A549 (cell line): ENCODE measurements at regions not wholly inside any gene's neighbourhood (a gene's known extent, or its start where the extent isn't known, plus 50 kb on each side); places are given as distances from the start of the nearest gene placed in this dataset.

Source experiments
- ATAC-seq, 2 experiments: fragments of 200-7000 bp in 1 of 2; fragments of >200 bp in 1 of 2; cut with Nextera tagmentation in 1 of 2; cut with Tn5 transposase in 1 of 2; 3 replicates each; pipeline versions ENCODE4 v1.8.0 to v1.9.1; 2018 to 2020; ENCODE audit warnings: mild to moderate bottlenecking in 1 of 2, moderate library complexity in 1 of 2
- CTCF ChIA-PET: fragments of 300-600 bp; sonication (Branson Sonifier 250); formaldehyde crosslinking; extraction: SDS; loops from one replicate; lab custom pipeline; 2021; ENCODE audit warnings: antibody characterized with exemption, inconsistent platforms; lab: Yijun Ruan, JAX
- POLR2A ChIA-PET: fragments of 350-600 bp; formaldehyde crosslinking; extraction: SDS; loops from one replicate; lab custom pipeline; 2021; ENCODE audit warnings: antibody characterized with exemption, inconsistent platforms; lab: Yijun Ruan, JAX
- DNase-seq, 2 experiments: peaks; one replicate each; pipeline versions ENCODE4 v3.0.0 to v3.0.0-alpha.2; 2011 to 2016; ENCODE audit warnings: low read depth in 1 of 2, low spot score in 1 of 2
- FAIRE-seq: peaks from 2 replicates; lab custom pipeline; 2011; peaks lifted over from hg19 to GRCh38; lab: Jason Lieb, UNC
- H3K27ac ChIP-seq, 2 experiments: fragments of >200 bp; sonication (Bioruptor Twin); formaldehyde crosslinking; 3 replicates each; pipeline ENCODE4 v1.5.1; 2016 to 2017
- H3K4me1 ChIP-seq: fragments of >200 bp; sonication (Bioruptor Twin); formaldehyde crosslinking; 3 replicates; pipeline ENCODE4 v1.6.1; 2016
- H3K4me2 ChIP-seq: fragments of >200 bp; sonication (Bioruptor Twin); formaldehyde crosslinking; 3 replicates; pipeline ENCODE4 v1.6.1; 2016
- H3K4me3 ChIP-seq: fragments of >200 bp; sonication (Bioruptor Twin); formaldehyde crosslinking; 3 replicates; pipeline ENCODE4 v1.5.1; 2016
- H3K9me3 ChIP-seq: fragments of >200 bp; sonication (Bioruptor Twin); formaldehyde crosslinking; 3 replicates; pipeline ENCODE4 v1.6.1; 2016
- EHF ChIP-seq: fragments of 250-450 bp; sonication (Bioruptor Pico); IDR thresholded peaks from 2 replicates; pipeline ENCODE4 v1.5.0; 2020; ENCODE audit warnings: mild to moderate bottlenecking
- EP300 ChIP-seq, 2 experiments: fragments of >200 bp; sonication (Bioruptor Twin); formaldehyde crosslinking; IDR thresholded peaks; 2 replicates in 1 of 2; 3 replicates in 1 of 2; pipeline ENCODE4 v1.6.1; 2016 to 2017
- FOXS1 ChIP-seq: fragments of 250-450 bp; sonication (Bioruptor Pico); IDR thresholded peaks from 2 replicates; pipeline ENCODE4 v1.5.0; 2020; ENCODE audit warnings: mild to moderate bottlenecking, moderate library complexity
- GATA3 ChIP-seq: IDR thresholded peaks from 2 replicates; pipeline ENCODE4 v1.6.1; 2012; ENCODE audit warnings: borderline replicate concordance
- HEYL ChIP-seq: fragments of 250-450 bp; sonication (Bioruptor Pico); IDR thresholded peaks from 2 replicates; pipeline ENCODE4 v1.8.0; 2021; ENCODE audit warnings: mild to moderate bottlenecking, moderate library complexity
- HOXB13 ChIP-seq: fragments of 250-450 bp; sonication (Bioruptor Pico); IDR thresholded peaks from 2 replicates; pipeline ENCODE4 v1.5.0; 2020; ENCODE audit warnings: low read depth, mild to moderate bottlenecking, moderate library complexity
- HOXB5 ChIP-seq: fragments of 250-450 bp; sonication (Bioruptor Pico); IDR thresholded peaks from 2 replicates; pipeline ENCODE4 v1.5.0; 2020; ENCODE audit warnings: mild to moderate bottlenecking, moderate library complexity
- MAFK ChIP-seq: fragments of 450-650 bp; IDR thresholded peaks from 2 replicates; pipeline ENCODE4 v1.6.1; 2014; ENCODE audit not compliant: partially characterized antibody
- MAZ ChIP-seq: fragments of 150-350 bp; IDR thresholded peaks from 2 replicates; pipeline ENCODE4 v1.6.1; 2014; ENCODE audit warnings: antibody characterized with exemption, low read depth, low read length, borderline replicate concordance
- NFE2L2 ChIP-seq: fragments of 150-350 bp; conservative IDR thresholded peaks from 2 replicates; pipeline ENCODE4 v1.6.1; 2014; ENCODE audit warnings: low read length
- NPAS2 ChIP-seq: fragments of 250-450 bp; sonication (Bioruptor Pico); IDR thresholded peaks from 2 replicates; pipeline ENCODE4 v1.8.0; 2022; ENCODE audit warnings: mild to moderate bottlenecking, moderate library complexity, borderline replicate concordance
- RARB ChIP-seq: fragments of 250-450 bp; sonication (Bioruptor Pico); IDR thresholded peaks from 2 replicates; pipeline ENCODE4 v1.8.0; 2021; ENCODE audit warnings: mild to moderate bottlenecking, moderate library complexity
- RFX5 ChIP-seq: fragments of 450-650 bp; IDR thresholded peaks from 2 replicates; pipeline ENCODE4 v1.7.1; 2014; ENCODE audit warnings: antibody characterized with exemption, mild to moderate bottlenecking, moderate library complexity
- RNF2 ChIP-seq: fragments of 200-600 bp; sonication (generic); IDR thresholded peaks from 2 replicates; pipeline ENCODE4 v1.6.1; 2016; ENCODE audit warnings: low read depth, mild to moderate bottlenecking, antibody characterized with exemption, moderate library complexity, borderline replicate concordance
- SMC3 ChIP-seq: fragments of >200 bp; sonication (Bioruptor Twin); formaldehyde crosslinking; IDR thresholded peaks from 3 replicates; pipeline ENCODE4 v1.6.1; 2018; ENCODE audit warnings: inconsistent platforms
- TFCP2L1 ChIP-seq: fragments of 250-450 bp; sonication (Bioruptor Pico); IDR thresholded peaks from 2 replicates; pipeline ENCODE4 v1.5.0; 2021; ENCODE audit warnings: mild to moderate bottlenecking
- WGBS: methylation state at CpG from one replicate; pipeline ENCODE4 v1.1.6; 2017; ENCODE audit errors: missing lambda C conversion rate; 5-methylcytosine and 5-hydroxymethylcytosine counted together
- TF ChIP-seq, protein P1 (sequence below): fragments of 450-650 bp; IDR thresholded peaks from 2 replicates; pipeline ENCODE4 v1.6.1; 2014; ENCODE audit warnings: antibody characterized with exemption
- TF ChIP-seq, protein P2 (sequence below): IDR thresholded peaks from 2 replicates; pipeline ENCODE4 v1.6.1; 2012
- TF ChIP-seq, protein P3 (sequence below): fragments of 200-600 bp; sonication (generic); IDR thresholded peaks from 2 replicates; pipeline ENCODE4 v1.6.1; 2016; ENCODE audit warnings: antibody characterized with exemption, mild to moderate bottlenecking, moderate library complexity
- TF ChIP-seq, protein P4 (sequence below): IDR thresholded peaks from 2 replicates; pipeline ENCODE4 v1.6.1; 2012; ENCODE audit warnings: low read depth, borderline replicate concordance

DNA sequence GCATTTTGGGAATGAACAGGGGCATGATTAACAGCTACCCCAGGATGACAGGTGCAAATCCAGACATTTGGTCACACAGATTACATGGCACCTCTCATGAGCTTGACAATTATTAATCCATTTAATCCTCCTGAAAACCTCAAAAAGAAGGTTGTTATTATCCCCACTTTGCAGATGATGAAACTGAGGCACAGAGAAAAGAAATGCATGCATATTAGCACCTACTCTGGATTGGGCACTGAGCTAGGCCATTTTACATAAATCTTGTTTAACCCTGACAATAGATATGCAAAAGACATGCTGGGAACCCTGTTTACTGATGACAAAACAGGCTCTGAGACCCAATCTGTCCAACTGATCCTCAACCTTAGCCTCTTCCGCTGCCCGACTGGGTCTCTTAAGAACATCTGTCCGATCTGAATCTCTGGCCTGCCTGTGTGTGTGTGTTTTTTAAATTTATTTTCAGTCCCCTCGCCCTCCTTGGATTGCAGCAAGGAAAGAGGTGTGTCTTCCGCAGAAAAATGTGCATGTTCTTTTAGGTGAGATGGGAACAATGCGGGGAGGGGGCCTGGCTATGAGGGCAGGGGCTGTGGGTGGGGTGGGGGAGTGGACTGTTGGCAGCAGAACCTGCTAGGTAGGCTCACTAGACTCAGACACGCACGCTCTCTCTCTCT lies 162.5 kb downstream of the WNT7A start:
- TF ChIP-seq, protein P1, sequence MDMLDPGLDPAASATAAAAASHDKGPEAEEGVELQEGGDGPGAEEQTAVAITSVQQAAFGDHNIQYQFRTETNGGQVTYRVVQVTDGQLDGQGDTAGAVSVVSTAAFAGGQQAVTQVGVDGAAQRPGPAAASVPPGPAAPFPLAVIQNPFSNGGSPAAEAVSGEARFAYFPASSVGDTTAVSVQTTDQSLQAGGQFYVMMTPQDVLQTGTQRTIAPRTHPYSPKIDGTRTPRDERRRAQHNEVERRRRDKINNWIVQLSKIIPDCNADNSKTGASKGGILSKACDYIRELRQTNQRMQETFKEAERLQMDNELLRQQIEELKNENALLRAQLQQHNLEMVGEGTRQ, result no peak
- no peak for TF ChIP-seq HEYL (CRISPR knock-in tag)
- Histone ChIP-seq H3K27ac (no peak overlapping the region), H3K4me2 (no peak overlapping the region), H3K9me3 (0 out of 3 replicates have a peak, but pooled peaks cover 3% of the 10 kb centered on the region), H3K4me1 (no peaks in the 10 kb centered on the region), H3K4me3 (no peak overlapping the region)
- no peak for ATAC-seq
- CTCF ChIA-PET, result no interaction called here
- FAIRE-seq, result no peak
- 53% methylated on average over 8 of the region's 8 CpGs for WGBS
- POLR2A ChIA-PET, result no interaction called here
- DNase-seq, result no peak

DNA sequence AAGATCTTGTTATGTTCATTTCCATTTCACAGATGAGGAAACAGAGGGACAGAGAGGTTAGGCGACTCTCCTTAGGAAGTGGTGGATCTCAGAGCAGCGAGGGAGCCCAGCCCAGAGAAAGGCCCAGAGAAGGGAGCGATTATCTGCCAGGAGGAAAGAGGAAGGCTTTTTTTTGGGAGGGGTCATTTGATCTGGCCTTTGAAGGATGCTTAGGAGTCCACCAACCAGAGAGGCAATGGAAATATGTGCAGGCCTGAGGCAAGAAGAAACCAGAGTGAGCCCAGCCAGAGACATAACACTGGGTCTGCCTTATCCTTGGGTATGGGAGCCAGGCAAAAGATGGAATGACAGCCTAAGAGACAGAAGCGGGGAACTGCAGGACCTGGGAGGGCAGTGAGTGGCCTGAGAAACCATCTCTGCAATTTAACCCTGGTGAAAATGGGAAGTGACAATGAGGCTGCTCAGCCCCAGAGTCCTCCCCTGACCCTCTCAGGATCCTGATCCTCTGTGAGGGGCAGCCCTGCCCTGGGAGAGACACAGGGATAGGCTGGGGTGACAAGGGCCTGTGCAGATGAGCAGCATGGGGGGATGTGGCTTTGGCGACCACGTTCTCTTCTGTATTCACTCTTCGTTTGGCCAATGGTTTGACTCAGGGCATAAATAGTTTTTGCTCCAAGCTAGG lies 163.2 kb downstream of the WNT7A start:
- ATAC-seq (peak in 1 of 2 experiments; percentile 23; a peak in 1 of 6 replicates), DNase-seq (no peak), FAIRE-seq (no peak)
- Histone ChIP-seq H3K4me1 (no peaks in the 10 kb centered on the region), H3K9me3 (0 out of 3 replicates have a peak, but pooled peaks cover 3% of the 10 kb centered on the region), H3K4me2 (no peak overlapping the region), H3K4me3 (no peak overlapping the region), H3K27ac (no peak overlapping the region)
- CTCF ChIA-PET, result no interaction called here
- POLR2A ChIA-PET, result no interaction called here
- 43% methylated on average over 7 of the region's 7 CpGs for WGBS
- TF ChIP-seq TFCP2L1 (no peak), EP300 (IDR thresholded peaks at IDR 0.05) (no peak), HOXB13 (no peak), RNF2 (no peak), GATA3 (no peak), HOXB5 (no peak), MAFK (no peak), SMC3 (no peak), FOXS1 (CRISPR knock-in tag) (no peak), RARB (CRISPR knock-in tag) (no peak), NPAS2 (no peak), MAZ (no peak), EHF (CRISPR knock-in tag) (no peak), RFX5 (no peak), NFE2L2 (no peak)
- TF ChIP-seq, protein P2, sequence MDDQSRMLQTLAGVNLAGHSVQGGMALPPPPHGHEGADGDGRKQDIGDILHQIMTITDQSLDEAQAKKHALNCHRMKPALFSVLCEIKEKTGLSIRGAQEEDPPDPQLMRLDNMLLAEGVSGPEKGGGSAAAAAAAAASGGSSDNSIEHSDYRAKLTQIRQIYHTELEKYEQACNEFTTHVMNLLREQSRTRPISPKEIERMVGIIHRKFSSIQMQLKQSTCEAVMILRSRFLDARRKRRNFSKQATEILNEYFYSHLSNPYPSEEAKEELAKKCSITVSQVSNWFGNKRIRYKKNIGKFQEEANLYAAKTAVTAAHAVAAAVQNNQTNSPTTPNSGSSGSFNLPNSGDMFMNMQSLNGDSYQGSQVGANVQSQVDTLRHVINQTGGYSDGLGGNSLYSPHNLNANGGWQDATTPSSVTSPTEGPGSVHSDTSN, result no peak
- TF ChIP-seq, protein P3, sequence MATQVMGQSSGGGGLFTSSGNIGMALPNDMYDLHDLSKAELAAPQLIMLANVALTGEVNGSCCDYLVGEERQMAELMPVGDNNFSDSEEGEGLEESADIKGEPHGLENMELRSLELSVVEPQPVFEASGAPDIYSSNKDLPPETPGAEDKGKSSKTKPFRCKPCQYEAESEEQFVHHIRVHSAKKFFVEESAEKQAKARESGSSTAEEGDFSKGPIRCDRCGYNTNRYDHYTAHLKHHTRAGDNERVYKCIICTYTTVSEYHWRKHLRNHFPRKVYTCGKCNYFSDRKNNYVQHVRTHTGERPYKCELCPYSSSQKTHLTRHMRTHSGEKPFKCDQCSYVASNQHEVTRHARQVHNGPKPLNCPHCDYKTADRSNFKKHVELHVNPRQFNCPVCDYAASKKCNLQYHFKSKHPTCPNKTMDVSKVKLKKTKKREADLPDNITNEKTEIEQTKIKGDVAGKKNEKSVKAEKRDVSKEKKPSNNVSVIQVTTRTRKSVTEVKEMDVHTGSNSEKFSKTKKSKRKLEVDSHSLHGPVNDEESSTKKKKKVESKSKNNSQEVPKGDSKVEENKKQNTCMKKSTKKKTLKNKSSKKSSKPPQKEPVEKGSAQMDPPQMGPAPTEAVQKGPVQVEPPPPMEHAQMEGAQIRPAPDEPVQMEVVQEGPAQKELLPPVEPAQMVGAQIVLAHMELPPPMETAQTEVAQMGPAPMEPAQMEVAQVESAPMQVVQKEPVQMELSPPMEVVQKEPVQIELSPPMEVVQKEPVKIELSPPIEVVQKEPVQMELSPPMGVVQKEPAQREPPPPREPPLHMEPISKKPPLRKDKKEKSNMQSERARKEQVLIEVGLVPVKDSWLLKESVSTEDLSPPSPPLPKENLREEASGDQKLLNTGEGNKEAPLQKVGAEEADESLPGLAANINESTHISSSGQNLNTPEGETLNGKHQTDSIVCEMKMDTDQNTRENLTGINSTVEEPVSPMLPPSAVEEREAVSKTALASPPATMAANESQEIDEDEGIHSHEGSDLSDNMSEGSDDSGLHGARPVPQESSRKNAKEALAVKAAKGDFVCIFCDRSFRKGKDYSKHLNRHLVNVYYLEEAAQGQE, result no peak
- TF ChIP-seq, protein P4, sequence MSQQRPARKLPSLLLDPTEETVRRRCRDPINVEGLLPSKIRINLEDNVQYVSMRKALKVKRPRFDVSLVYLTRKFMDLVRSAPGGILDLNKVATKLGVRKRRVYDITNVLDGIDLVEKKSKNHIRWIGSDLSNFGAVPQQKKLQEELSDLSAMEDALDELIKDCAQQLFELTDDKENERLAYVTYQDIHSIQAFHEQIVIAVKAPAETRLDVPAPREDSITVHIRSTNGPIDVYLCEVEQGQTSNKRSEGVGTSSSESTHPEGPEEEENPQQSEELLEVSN, result no peak
